ENCODE measurements at regions not wholly inside any gene's neighbourhood (a gene's known extent, or its start where the extent isn't known, plus 50 kb on each side); places are given as distances from the start of the nearest gene placed in this dataset.

DNA sequence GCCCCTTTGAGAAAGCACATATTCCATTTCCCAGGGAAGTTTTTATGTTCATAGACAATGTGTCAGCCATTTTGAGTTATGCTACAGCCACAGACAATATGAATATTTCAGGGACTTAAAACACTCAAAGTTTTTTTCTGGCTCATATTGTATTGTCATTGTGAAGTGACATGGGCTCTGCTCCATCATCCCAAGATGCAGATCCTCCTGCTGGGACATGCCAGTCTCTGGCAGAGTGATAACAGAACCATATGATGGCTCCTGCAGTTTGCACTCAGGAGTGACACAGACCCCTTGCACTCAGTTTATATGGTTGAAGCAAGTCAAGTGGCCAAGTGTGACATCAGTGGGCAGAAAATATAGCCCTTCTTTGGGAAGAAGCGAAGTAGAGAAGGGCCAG lies 498.4 kb upstream of the TUSC1 start:
- no peak overlapping the region for H3K27ac ChIP-seq
- no peak for DNase-seq
- no peaks in the 10 kb centered on the region for H3K9me3 ChIP-seq
- no peaks in the 10 kb centered on the region for H3K27me3 ChIP-seq
- no peak overlapping the region for H3K4me3 ChIP-seq
- TF ChIP-seq, protein P1, sequence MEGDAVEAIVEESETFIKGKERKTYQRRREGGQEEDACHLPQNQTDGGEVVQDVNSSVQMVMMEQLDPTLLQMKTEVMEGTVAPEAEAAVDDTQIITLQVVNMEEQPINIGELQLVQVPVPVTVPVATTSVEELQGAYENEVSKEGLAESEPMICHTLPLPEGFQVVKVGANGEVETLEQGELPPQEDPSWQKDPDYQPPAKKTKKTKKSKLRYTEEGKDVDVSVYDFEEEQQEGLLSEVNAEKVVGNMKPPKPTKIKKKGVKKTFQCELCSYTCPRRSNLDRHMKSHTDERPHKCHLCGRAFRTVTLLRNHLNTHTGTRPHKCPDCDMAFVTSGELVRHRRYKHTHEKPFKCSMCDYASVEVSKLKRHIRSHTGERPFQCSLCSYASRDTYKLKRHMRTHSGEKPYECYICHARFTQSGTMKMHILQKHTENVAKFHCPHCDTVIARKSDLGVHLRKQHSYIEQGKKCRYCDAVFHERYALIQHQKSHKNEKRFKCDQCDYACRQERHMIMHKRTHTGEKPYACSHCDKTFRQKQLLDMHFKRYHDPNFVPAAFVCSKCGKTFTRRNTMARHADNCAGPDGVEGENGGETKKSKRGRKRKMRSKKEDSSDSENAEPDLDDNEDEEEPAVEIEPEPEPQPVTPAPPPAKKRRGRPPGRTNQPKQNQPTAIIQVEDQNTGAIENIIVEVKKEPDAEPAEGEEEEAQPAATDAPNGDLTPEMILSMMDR (IDR thresholded peaks at IDR 0.05): no peak
- no peak for TF ChIP-seq POLR2A (IDR thresholded peaks at IDR 0.05)
- no peaks in the 10 kb centered on the region for H3K4me1 ChIP-seq
- intact Hi-C loops (cut with DNase I; ENCODE audit: low total_unique reads): no loop called here
- no peaks in the 10 kb centered on the region for H3K36me3 ChIP-seq

DNA sequence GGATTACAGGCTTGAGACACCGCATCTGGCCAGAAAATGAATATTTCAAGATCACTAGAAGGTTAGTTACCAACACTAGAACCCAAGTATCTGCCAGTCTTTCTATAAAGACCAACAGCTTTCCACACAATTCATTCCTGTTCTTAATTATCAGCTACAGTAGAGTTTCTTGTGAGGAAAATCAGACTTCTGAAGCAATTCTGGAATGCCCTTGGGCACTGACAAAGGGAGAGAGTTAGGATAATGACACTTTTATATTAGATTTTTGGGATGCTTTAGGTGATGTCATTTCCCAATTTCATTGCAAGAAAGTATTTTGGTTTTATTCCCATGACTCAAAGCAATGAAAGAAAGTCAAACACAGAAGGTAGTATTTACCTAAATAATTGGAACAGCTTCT lies 497.0 kb upstream of the TUSC1 start:
- Histone ChIP-seq H3K4me3 (no peak overlapping the region), H3K9me3 (no peaks in the 10 kb centered on the region), H3K27me3 (no peaks in the 10 kb centered on the region), H3K27ac (no peak overlapping the region), H3K36me3 (no peaks in the 10 kb centered on the region), H3K4me1 (no peaks in the 10 kb centered on the region)
- no peak for DNase-seq
- intact Hi-C loops (cut with DNase I; ENCODE audit: low total_unique reads): no loop called here
- TF ChIP-seq, protein P1 (IDR thresholded peaks at IDR 0.05): no peak
- TF ChIP-seq POLR2A (IDR thresholded peaks at IDR 0.05): no peak

DNA sequence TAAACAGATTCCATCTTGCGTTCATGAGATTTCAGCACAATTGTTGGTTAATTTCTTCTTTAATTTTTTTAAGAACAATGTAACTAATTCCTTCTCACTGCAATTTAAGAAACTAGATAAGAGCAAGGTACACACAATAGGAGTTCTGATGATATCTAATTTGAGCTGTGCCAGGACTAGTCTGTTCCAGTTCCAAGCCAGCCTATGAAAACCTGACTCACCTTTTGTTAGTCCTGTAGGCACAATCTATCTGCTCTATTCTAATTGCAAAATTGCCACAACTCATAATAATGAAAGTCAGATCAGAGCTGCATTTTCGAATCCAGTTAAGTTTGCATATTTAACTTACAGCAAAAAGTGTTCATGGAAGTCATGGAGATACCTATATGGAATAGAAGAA lies 494.1 kb upstream of the TUSC1 start:
- H3K36me3 ChIP-seq: no peaks in the 10 kb centered on the region
- H3K9me3 ChIP-seq: no peaks in the 10 kb centered on the region
- TF ChIP-seq, protein P1 (IDR thresholded peaks at IDR 0.05): no peak
- no peak for TF ChIP-seq POLR2A (IDR thresholded peaks at IDR 0.05)
- H3K27ac ChIP-seq: no peak overlapping the region
- no peak for DNase-seq
- H3K4me3 ChIP-seq: no peak overlapping the region
- H3K27me3 ChIP-seq: no peaks in the 10 kb centered on the region
- H3K4me1 ChIP-seq: no peaks in the 10 kb centered on the region
- intact Hi-C loops (cut with DNase I; ENCODE audit: low total_unique reads): no loop called here

DNA sequence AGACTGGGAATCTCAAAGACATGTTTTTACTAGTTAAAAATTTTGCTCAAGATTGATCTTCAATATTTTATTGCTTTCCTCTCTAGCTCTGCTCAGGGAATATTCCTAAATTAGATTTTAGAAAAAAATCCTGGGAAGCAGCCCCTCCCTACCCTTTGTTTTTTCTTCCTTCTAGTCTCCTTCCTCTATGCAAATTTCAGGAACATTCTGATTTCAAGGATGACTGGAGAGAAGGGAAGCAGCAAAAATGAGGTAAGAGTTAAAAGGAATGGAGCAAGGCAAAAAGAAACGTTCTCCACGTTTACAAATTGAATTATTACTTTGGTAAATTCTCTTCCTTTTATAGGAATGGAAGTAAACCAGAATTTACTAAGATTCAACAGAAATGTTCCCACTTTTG lies 493.4 kb upstream of the TUSC1 start:
- Histone ChIP-seq H3K27me3 (no peaks in the 10 kb centered on the region), H3K27ac (no peak overlapping the region), H3K4me3 (no peak overlapping the region), H3K9me3 (no peaks in the 10 kb centered on the region), H3K4me1 (no peaks in the 10 kb centered on the region), H3K36me3 (no peaks in the 10 kb centered on the region)
- TF ChIP-seq, protein P1 (IDR thresholded peaks at IDR 0.05): no peak
- no peak for TF ChIP-seq POLR2A (IDR thresholded peaks at IDR 0.05)
- no peak for DNase-seq
- intact Hi-C loops (cut with DNase I; ENCODE audit: low total_unique reads): no loop called here

DNA sequence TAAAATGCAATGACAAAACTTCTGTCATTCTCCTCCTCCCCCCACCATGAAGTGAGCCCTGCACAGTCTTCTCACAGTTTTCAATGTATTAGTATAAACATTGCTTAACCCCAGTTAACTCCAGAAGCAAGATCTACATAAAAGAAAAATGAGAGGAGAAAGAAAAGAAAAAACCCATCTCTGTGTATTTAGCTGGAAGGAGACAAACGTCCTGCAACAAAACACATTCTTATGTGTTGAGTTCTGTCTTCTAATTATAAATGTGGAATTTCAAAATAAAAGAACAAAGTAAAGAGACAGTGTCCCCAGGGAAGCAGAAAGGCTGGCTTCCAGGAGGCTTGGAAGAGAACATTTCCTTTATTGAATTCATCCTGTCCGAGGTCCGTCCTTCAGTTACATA lies 491.9 kb upstream of the TUSC1 start:
- TF ChIP-seq, protein P1 (IDR thresholded peaks at IDR 0.05): no peak
- no peak for TF ChIP-seq POLR2A (IDR thresholded peaks at IDR 0.05)
- Histone ChIP-seq H3K36me3 (no peaks in the 10 kb centered on the region), H3K27me3 (no peaks in the 10 kb centered on the region), H3K27ac (peak overlapping the region in 1 of 2 donors; percentile 11), H3K9me3 (no peaks in the 10 kb centered on the region), H3K4me3 (no peak overlapping the region), H3K4me1 (no peaks in the 10 kb centered on the region)
- intact Hi-C loops (cut with DNase I; ENCODE audit: low total_unique reads): no loop called here
- DNase-seq: no peak
